ENCODE measurements at regions not wholly inside any gene's neighbourhood (a gene's known extent, or its start where the extent isn't known, plus 50 kb on each side); places are given as distances from the start of the nearest gene placed in this dataset.

DNA sequence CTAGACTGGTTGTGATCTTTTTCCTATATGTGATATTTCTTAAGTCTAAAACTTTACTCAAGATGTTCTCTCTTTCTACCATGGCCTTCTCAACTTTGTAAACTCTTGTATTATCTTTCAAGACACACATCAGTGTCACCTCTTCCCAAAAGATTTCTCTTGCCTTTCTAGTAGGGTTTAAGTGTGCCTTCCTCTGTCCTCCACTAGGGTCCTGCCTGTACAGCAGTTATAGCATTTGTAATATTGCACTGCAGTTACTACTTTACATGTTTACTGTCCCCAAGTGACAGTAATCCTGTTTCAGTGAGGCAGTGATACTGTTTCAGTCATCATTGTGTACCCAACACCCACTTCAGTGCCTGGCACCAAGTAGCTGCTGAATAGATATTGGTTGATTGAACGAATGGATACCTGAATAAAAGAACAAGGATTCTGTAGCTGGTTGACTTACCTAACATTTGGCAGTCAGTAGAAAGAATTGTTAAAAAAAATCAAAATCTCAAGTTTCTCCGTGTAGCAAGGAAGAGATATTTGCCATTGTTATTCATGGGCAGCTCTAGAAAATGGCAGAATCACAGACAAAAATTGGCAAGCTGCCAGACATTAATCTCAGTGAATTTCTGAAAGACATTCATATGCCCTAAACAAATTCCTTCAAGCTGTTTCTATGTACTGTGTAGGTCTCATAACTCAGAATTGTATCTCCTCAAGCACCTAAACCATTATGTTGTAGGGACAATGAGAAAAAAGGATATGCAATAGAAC lies 79.4 kb downstream of the RBMXL2 start:
- no peak for TF ChIP-seq ZNF558 (tag by site-specific recombination; IDR thresholded peaks at IDR 0.05)
- TF ChIP-seq, protein P1, sequence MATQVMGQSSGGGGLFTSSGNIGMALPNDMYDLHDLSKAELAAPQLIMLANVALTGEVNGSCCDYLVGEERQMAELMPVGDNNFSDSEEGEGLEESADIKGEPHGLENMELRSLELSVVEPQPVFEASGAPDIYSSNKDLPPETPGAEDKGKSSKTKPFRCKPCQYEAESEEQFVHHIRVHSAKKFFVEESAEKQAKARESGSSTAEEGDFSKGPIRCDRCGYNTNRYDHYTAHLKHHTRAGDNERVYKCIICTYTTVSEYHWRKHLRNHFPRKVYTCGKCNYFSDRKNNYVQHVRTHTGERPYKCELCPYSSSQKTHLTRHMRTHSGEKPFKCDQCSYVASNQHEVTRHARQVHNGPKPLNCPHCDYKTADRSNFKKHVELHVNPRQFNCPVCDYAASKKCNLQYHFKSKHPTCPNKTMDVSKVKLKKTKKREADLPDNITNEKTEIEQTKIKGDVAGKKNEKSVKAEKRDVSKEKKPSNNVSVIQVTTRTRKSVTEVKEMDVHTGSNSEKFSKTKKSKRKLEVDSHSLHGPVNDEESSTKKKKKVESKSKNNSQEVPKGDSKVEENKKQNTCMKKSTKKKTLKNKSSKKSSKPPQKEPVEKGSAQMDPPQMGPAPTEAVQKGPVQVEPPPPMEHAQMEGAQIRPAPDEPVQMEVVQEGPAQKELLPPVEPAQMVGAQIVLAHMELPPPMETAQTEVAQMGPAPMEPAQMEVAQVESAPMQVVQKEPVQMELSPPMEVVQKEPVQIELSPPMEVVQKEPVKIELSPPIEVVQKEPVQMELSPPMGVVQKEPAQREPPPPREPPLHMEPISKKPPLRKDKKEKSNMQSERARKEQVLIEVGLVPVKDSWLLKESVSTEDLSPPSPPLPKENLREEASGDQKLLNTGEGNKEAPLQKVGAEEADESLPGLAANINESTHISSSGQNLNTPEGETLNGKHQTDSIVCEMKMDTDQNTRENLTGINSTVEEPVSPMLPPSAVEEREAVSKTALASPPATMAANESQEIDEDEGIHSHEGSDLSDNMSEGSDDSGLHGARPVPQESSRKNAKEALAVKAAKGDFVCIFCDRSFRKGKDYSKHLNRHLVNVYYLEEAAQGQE (tag by site-specific recombination; IDR thresholded peaks at IDR 0.05), result no peak
- no peak for TF ChIP-seq CTCF (tag by site-specific recombination; IDR thresholded peaks at IDR 0.05)
- no peak for TF ChIP-seq ZNF48 (tag by site-specific recombination; IDR thresholded peaks at IDR 0.05)
- TF ChIP-seq ZNF416 (tag by site-specific recombination; IDR thresholded peaks at IDR 0.05), result no peak
- no peak for TF ChIP-seq ZFP3 (tag by site-specific recombination; IDR thresholded peaks at IDR 0.05; ENCODE audit: low read depth)
- TF ChIP-seq ZNF121 (tag by site-specific recombination; IDR thresholded peaks at IDR 0.05), result no peak
- TF ChIP-seq, protein P2, sequence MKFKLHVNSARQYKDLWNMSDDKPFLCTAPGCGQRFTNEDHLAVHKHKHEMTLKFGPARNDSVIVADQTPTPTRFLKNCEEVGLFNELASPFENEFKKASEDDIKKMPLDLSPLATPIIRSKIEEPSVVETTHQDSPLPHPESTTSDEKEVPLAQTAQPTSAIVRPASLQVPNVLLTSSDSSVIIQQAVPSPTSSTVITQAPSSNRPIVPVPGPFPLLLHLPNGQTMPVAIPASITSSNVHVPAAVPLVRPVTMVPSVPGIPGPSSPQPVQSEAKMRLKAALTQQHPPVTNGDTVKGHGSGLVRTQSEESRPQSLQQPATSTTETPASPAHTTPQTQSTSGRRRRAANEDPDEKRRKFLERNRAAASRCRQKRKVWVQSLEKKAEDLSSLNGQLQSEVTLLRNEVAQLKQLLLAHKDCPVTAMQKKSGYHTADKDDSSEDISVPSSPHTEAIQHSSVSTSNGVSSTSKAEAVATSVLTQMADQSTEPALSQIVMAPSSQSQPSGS (tag by site-specific recombination; IDR thresholded peaks at IDR 0.05; ENCODE audit: low read depth), result no peak
- no peak for TF ChIP-seq ZEB2 (tag by site-specific recombination; IDR thresholded peaks at IDR 0.05)
- TF ChIP-seq ZNF174 (tag by site-specific recombination; IDR thresholded peaks at IDR 0.05), result no peak
- no peak for TF ChIP-seq ZFP69B (tag by site-specific recombination; IDR thresholded peaks at IDR 0.05)
- no peak for TF ChIP-seq ZNF274 (IDR thresholded peaks at IDR 0.05; ENCODE audit: low read length)
- TF ChIP-seq ZNF274 (tag by site-specific recombination; IDR thresholded peaks at IDR 0.05; ENCODE audit: borderline replicate concordance), result no peak
- no peak for TF ChIP-seq ZNF629 (tag by site-specific recombination; IDR thresholded peaks at IDR 0.05)

All from HEK293 (cell line).